Lung (tissue), 11 donors: ENCODE measurements at regions not wholly inside any gene's neighbourhood (a gene's known extent, or its start where the extent isn't known, plus 50 kb on each side); places are given as distances from the start of the nearest gene placed in this dataset.

ENCODE experiments used
- ATAC-seq: fragments of 200-7000 bp; cut with Tn5 transposase; one replicate; pipeline ENCODE4 v1.9.1; 2020; ENCODE audit warnings: moderate number of reproducible peaks; ENCODE audit not compliant: insufficient read depth, low FRiP score
- DNase-seq, 3 donors: peaks; one replicate each; pipeline ENCODE4 v3.0.0-alpha.2; 2013 to 2017
- H3K27ac ChIP-seq, 2 donors: one replicate each; pipeline ENCODE4 v1.5.1; 2013; ENCODE audit warnings: mild to moderate bottlenecking in 2 of 2, moderate library complexity in 2 of 2, control low read depth in 1 of 2, inconsistent platforms in 1 of 2, low read depth in 1 of 2, low read length in 1 of 2
- H3K27me3 ChIP-seq, 3 donors: one replicate each; pipeline ENCODE4 v1.5.1; 2013; ENCODE audit warnings: low read length in 2 of 3; ENCODE audit not compliant: control insufficient read depth in 3 of 3, insufficient read depth in 3 of 3
- H3K36me3 ChIP-seq, 4 donors: one replicate each; pipeline ENCODE4 v1.5.1; 2013; ENCODE audit warnings: low read length in 4 of 4, mild to moderate bottlenecking in 1 of 4, moderate library complexity in 1 of 4; ENCODE audit not compliant: control insufficient read depth in 4 of 4, insufficient read depth in 4 of 4
- H3K4me1 ChIP-seq, 5 donors: one replicate each; pipeline ENCODE4 v1.5.1; 2013; ENCODE audit warnings: low read length in 5 of 5, mild to moderate bottlenecking in 2 of 5, moderate library complexity in 1 of 5; ENCODE audit not compliant: control insufficient read depth in 5 of 5, insufficient read depth in 5 of 5
- H3K4me3 ChIP-seq: one replicate; pipeline ENCODE4 v1.5.1; 2013; ENCODE audit warnings: mild to moderate bottlenecking, control low read depth, moderate library complexity
- H3K9ac ChIP-seq, 2 donors: one replicate each; pipeline ENCODE4 v1.5.1; 2013; ENCODE audit warnings: low read length in 2 of 2, control low read depth in 1 of 2; ENCODE audit not compliant: insufficient read depth in 1 of 2
- H3K9me3 ChIP-seq, 4 donors: one replicate each; pipeline ENCODE4 v1.5.1; 2013; ENCODE audit warnings: low read length in 3 of 4, mild to moderate bottlenecking in 1 of 4, moderate library complexity in 1 of 4; ENCODE audit not compliant: control insufficient read depth in 4 of 4, insufficient read depth in 3 of 4
- CTCF ChIP-seq: IDR thresholded peaks from 2 replicates; pipeline ENCODE4 v1.5.1; 2012; ENCODE audit warnings: mild to moderate bottlenecking; ENCODE audit errors: control extremely low read depth, extremely low read depth
- WGBS, 2 donors: extraction: QIAGEN DNeasy Blood & Tissue Kit; methylation state at CpG; one replicate each; pipeline ENCODE4 v1.1.7; 2013; 5-methylcytosine and 5-hydroxymethylcytosine counted together
- donor health status: control.
- donor health status: control.
- donor health status: Bipolar disorder and iron deficiency.
- donor health status: healthy.
- donor health status: DM: yes; HTN: yes; CAD: no.

DNA sequence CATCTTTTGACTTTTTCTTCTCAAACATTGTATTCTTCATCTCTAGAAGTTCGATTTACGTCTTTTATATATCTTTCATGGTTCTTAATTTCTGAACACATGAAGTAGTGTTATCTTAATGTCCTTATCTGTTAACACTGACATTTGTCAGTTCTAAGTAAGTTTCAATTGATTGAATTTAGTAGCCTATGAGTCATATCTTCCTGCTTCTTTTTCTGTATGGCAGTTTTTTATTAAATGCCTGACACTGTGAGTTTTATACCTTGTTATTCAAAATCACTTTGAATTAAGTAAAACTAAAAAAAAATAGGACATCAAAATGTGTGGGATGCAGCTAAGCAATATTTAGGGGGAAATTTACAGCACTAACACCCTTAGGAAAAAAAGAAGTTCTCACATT, 707.0 kb upstream of the ACO1 start:
- no peak overlapping the region for H3K9ac ChIP-seq
- ATAC-seq (no peak), DNase-seq (no peak)
- H3K36me3 ChIP-seq, result no peaks in the 10 kb centered on the region
- WGBS, 2 donors, result 86 to 87% methylated on average over 2 of the region's 2 CpGs
- H3K4me3 ChIP-seq, result no peak overlapping the region
- no peak for TF ChIP-seq CTCF
- no peak overlapping the region for H3K27ac ChIP-seq
- H3K4me1 ChIP-seq, result no peaks in the 10 kb centered on the region
- no peaks in the 10 kb centered on the region for H3K27me3 ChIP-seq
- H3K9me3 ChIP-seq, result no peaks in the 10 kb centered on the region

DNA sequence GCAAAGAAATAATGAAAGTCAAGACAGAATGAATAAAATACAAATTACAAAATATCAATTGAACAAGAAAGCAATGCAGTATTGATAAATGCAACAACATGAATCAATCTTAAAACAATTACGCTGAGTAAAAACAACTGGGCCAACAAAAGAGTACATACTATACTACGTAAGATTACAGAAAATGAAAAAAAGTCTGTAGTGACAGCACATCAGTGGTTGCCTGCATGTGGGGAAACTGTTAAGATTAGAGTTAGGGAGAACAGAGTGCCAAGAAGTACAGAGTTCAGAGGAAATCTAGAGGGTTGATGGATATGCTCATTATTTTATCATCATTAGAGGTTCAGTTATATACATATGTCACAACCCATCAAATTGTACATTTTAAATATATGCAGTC, 706.6 kb upstream of the ACO1 start:
- ATAC-seq, result no peak
- peak in 1 of 3 donors; percentile 7 for DNase-seq
- Histone ChIP-seq H3K27ac (no peak overlapping the region), H3K27me3 (no peaks in the 10 kb centered on the region), H3K4me3 (no peak overlapping the region), H3K36me3 (no peaks in the 10 kb centered on the region), H3K4me1 (no peaks in the 10 kb centered on the region), H3K9ac (no peak overlapping the region), H3K9me3 (no peaks in the 10 kb centered on the region)
- TF ChIP-seq CTCF, result no peak
- 79 to 81% methylated on average over 2 of the region's 2 CpGs for WGBS, 2 donors

- no peak for ATAC-seq
- Histone ChIP-seq H3K9ac (no peak overlapping the region), H3K4me1 (no peaks in the 10 kb centered on the region), H3K9me3 (no peaks in the 10 kb centered on the region), H3K27ac (no peak overlapping the region), H3K4me3 (no peak overlapping the region), H3K36me3 (no peaks in the 10 kb centered on the region), H3K27me3 (no peaks in the 10 kb centered on the region)
- TF ChIP-seq CTCF, result no peak
- 85 to 86% methylated on average over 2 of the region's 2 CpGs for WGBS, 2 donors
- no peak for DNase-seq
These were observed 701.3 kb upstream of the ACO1 start for GRCh38 chr9:31683116-31683515.

- H3K9ac ChIP-seq, result no peak overlapping the region
- ATAC-seq, result no peak
- no peaks in the 10 kb centered on the region for H3K4me1 ChIP-seq
- no peak for TF ChIP-seq CTCF
- H3K27me3 ChIP-seq, result no peaks in the 10 kb centered on the region
- 76 to 86% methylated on average over 2 of the region's 2 CpGs for WGBS, 2 donors
- no peaks in the 10 kb centered on the region for H3K36me3 ChIP-seq
- no peak overlapping the region for H3K4me3 ChIP-seq
- no peak overlapping the region for H3K27ac ChIP-seq
- H3K9me3 ChIP-seq, result no peaks in the 10 kb centered on the region
- DNase-seq, result no peak
These were observed 686.5 kb upstream of the ACO1 start for GRCh38 chr9:31697956-31698355.
